H1 (cell line): ENCODE measurements at regions not wholly inside any gene's neighbourhood (a gene's known extent, or its start where the extent isn't known, plus 50 kb on each side); places are given as distances from the start of the nearest gene placed in this dataset.

Experiments
- ASH2L ChIP-seq: fragments of 200-600, 300-600 bp; sonication (generic); IDR thresholded peaks from one replicate; pipeline ENCODE4 v1.7.1; 2017; ENCODE audit warnings: low read length
- CBX8 ChIP-seq: fragments of 300-800, 300-1000 bp; sonication (generic); IDR thresholded peaks from 2 replicates; pipeline ENCODE4 v1.7.1; 2016; ENCODE audit warnings: low read depth, low read length, borderline replicate concordance
- EZH2 ChIP-seq: fragments of 200-600 bp; sonication (generic); IDR thresholded peaks from 2 replicates; pipeline ENCODE4 v1.7.1; 2012; ENCODE audit warnings: low read depth, mild to moderate bottlenecking, moderate library complexity, low read length, inconsistent platforms; ENCODE audit not compliant: severe bottlenecking
- GABPA ChIP-seq: IDR thresholded peaks from 2 replicates; pipeline ENCODE4 v1.6.1; 2011; ENCODE audit warnings: mild to moderate bottlenecking, low read length, moderate library complexity, borderline replicate concordance; ENCODE audit not compliant: insufficient read depth
- POLR2A ChIP-seq, 2 experiments: IDR thresholded peaks; 1 replicate in 1 of 2; 2 replicates in 1 of 2; pipeline ENCODE4 v1.6.1; 2011; ENCODE audit warnings: low read depth in 2 of 2, low read length in 2 of 2, mild to moderate bottlenecking in 2 of 2; ENCODE audit errors: control extremely low read depth in 1 of 2
- POLR2AphosphoS5 ChIP-seq: IDR thresholded peaks from 2 replicates; pipeline ENCODE4 v1.6.1; 2011; ENCODE audit warnings: low read depth, low read length
- RAD21 ChIP-seq, 2 experiments: IDR thresholded peaks in 1 of 2; conservative IDR thresholded peaks in 1 of 2; 2 replicates each; pipeline ENCODE4 v1.6.1; 2011; ENCODE audit warnings: low read depth in 2 of 2, low read length in 2 of 2, improper control_type of control experiment in 1 of 2, inconsistent platforms in 1 of 2, mild to moderate bottlenecking in 1 of 2, moderate library complexity in 1 of 2
- RFX5 ChIP-seq: IDR thresholded peaks from 2 replicates; pipeline ENCODE4 v1.6.1; 2011; ENCODE audit warnings: low read depth, low read length, improper control_type of control experiment, borderline replicate concordance
- TAF1 ChIP-seq: IDR thresholded peaks from 2 replicates; pipeline ENCODE4 v1.6.1; 2011; ENCODE audit warnings: mild to moderate bottlenecking, low read depth, low read length
- TCF12 ChIP-seq: IDR thresholded peaks from 2 replicates; pipeline ENCODE4 v1.6.1; 2011; ENCODE audit warnings: low read depth, mild to moderate bottlenecking, low read length
- ZNF274 ChIP-seq: IDR thresholded peaks from 2 replicates; pipeline ENCODE4 v1.7.0; 2012; ENCODE audit warnings: low read length, borderline replicate concordance; ENCODE audit errors: extremely low read depth
- TF ChIP-seq, protein P1 (sequence below), 3 experiments: IDR thresholded peaks; 1 replicate in 2 of 3; 2 replicates in 1 of 3; pipeline versions ENCODE4 v1.5.1 to v1.6.1; 2011; ENCODE audit warnings: low read length in 3 of 3, mild to moderate bottlenecking in 3 of 3, inconsistent platforms in 2 of 3, low read depth in 1 of 3, moderate library complexity in 1 of 3; ENCODE audit not compliant: insufficient read depth in 1 of 3; ENCODE audit errors: control extremely low read depth in 1 of 3

DNA sequence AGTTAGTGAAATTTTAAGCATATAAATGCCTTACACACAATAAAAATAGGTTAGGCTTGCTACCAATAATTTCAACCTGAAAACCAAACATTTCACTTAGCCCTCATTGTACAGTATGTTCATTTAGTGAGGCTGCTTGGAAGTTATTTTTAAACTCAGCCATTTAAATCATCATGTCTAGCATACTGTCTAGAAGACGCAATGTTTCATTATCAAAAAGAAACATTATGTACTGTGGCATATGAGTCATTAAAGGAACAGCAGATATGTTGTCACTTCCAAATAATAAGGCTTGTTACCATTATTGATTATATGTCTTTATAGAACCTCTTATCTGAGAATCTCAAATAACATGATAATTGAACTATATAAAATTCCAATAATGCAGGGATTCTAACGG lies 304.7 kb downstream of the RMST start:
- TF ChIP-seq POLR2A (IDR thresholded peaks at IDR 0.05; ENCODE audit: control extremely low read depth in 1 of 2, low read depth in 2 of 2, low read length in 2 of 2) (no peak), POLR2AphosphoS5 (no peak), GABPA (no peak), TCF12 (no peak), ASH2L (no peak), EZH2 (no peak), TAF1 (no peak), CBX8 (no peak), ZNF274 (no peak), RFX5 (no peak), RAD21 (IDR thresholded peaks at IDR 0.05 in 1 of 2, conservative IDR thresholded peaks at IDR 0.05 in 1 of 2; ENCODE audit: low read depth in 2 of 2, low read length in 2 of 2) (no peak)
- TF ChIP-seq, protein P1, sequence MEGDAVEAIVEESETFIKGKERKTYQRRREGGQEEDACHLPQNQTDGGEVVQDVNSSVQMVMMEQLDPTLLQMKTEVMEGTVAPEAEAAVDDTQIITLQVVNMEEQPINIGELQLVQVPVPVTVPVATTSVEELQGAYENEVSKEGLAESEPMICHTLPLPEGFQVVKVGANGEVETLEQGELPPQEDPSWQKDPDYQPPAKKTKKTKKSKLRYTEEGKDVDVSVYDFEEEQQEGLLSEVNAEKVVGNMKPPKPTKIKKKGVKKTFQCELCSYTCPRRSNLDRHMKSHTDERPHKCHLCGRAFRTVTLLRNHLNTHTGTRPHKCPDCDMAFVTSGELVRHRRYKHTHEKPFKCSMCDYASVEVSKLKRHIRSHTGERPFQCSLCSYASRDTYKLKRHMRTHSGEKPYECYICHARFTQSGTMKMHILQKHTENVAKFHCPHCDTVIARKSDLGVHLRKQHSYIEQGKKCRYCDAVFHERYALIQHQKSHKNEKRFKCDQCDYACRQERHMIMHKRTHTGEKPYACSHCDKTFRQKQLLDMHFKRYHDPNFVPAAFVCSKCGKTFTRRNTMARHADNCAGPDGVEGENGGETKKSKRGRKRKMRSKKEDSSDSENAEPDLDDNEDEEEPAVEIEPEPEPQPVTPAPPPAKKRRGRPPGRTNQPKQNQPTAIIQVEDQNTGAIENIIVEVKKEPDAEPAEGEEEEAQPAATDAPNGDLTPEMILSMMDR (IDR thresholded peaks at IDR 0.05; ENCODE audit: control extremely low read depth in 1 of 3, insufficient read depth in 1 of 3, low read depth in 1 of 3, low read length in 3 of 3), result no peak
